Eye (tissue), 1 donor: ENCODE measurements at regions not wholly inside any gene's neighbourhood (a gene's known extent, or its start where the extent isn't known, plus 50 kb on each side); places are given as distances from the start of the nearest gene placed in this dataset.

ENCODE experiments used
- DNase-seq: peaks from one replicate; pipeline ENCODE4 v3.0.0-alpha.2; 2015

GRCh38 chr18:44259610-44260009, 421.1 kb upstream of the SETBP1 start:
- no peak for DNase-seq

- DNase-seq: no peak
These were observed 415.3 kb upstream of the SETBP1 start for GRCh38 chr18:44265437-44265836.

- no peak for DNase-seq
These were observed 407.4 kb upstream of the SETBP1 start for GRCh38 chr18:44273298-44273697.

GRCh38 chr18:44280479-44280878, 400.2 kb upstream of the SETBP1 start:
- DNase-seq: no peak

GRCh38 chr18:44286049-44286448, 394.6 kb upstream of the SETBP1 start:
- no peak for DNase-seq

GRCh38 chr18:44290366-44290977, 390.2 kb upstream of the SETBP1 start:
- DNase-seq: peak; percentile 58

GRCh38 chr18:44298566-44298965, 382.1 kb upstream of the SETBP1 start:
- no peak for DNase-seq

GRCh38 chr18:44309185-44309584, 371.5 kb upstream of the SETBP1 start:
- DNase-seq: no peak

GRCh38 chr18:44320619-44321460, 359.8 kb upstream of the SETBP1 start:
- DNase-seq: no peak

GRCh38 chr18:44321868-44322590, 358.7 kb upstream of the SETBP1 start:
- no peak for DNase-seq

GRCh38 chr18:44323125-44323524, 357.6 kb upstream of the SETBP1 start:
- no peak for DNase-seq

GRCh38 chr18:44324361-44324760, 356.3 kb upstream of the SETBP1 start:
- DNase-seq: no peak

- peak; percentile 73 for DNase-seq
These were observed 354.6 kb upstream of the SETBP1 start for GRCh38 chr18:44325903-44326635.

- DNase-seq: no peak
These were observed 348.8 kb upstream of the SETBP1 start for GRCh38 chr18:44331656-44332570.

GRCh38 chr18:44341759-44342158, 338.9 kb upstream of the SETBP1 start:
- DNase-seq: no peak

- no peak for DNase-seq
These were observed 338.5 kb upstream of the SETBP1 start for GRCh38 chr18:44342162-44342561.

- no peak for DNase-seq
These were observed 337.7 kb upstream of the SETBP1 start for GRCh38 chr18:44342946-44343345.

GRCh38 chr18:44343570-44343969, 337.1 kb upstream of the SETBP1 start:
- no peak for DNase-seq

GRCh38 chr18:44356566-44357157, 324.0 kb upstream of the SETBP1 start:
- no peak for DNase-seq

GRCh38 chr18:44358402-44358801, 322.3 kb upstream of the SETBP1 start:
- no peak for DNase-seq

GRCh38 chr18:44359741-44360140, 320.9 kb upstream of the SETBP1 start:
- peak; percentile 15 for DNase-seq

GRCh38 chr18:44362213-44362612, 318.5 kb upstream of the SETBP1 start:
- peak; percentile 30 for DNase-seq
